ENCODE measurements at regions not wholly inside any gene's neighbourhood (a gene's known extent, or its start where the extent isn't known, plus 50 kb on each side); places are given as distances from the start of the nearest gene placed in this dataset.

DNA sequence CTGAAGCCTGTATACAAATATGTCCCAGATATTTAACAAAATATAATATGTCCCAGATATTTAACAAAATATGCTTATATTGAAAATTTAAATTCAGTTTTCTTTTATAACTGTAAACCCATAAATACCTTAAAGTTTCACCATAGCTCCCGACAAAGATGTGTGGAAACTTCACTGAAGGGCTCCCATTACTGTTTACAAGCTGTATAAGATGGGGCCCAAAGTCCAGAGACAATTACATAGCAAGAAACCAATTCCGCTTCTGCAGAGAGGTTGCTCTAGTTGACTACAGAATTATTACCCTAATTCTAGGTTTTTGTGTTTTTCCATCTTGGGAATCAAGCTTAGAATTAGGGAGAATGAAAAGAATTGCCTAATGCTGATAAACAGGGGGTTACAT is 102.6 kb upstream of the EPHA6 start:
- H3K36me3 ChIP-seq, result no peaks in the 10 kb centered on the region
- H3K4me3 ChIP-seq, result no peak overlapping the region
- H3K4me1 ChIP-seq, result no peaks in the 10 kb centered on the region
- 83 to 90% methylated on average over 2 of the region's 2 CpGs for WGBS, 2 donors (ENCODE audit: low coverage in 1 of 2)
- no peak overlapping the region for H3K27ac ChIP-seq
- no peaks in the 10 kb centered on the region for H3K27me3 ChIP-seq
- ATAC-seq, result no peak
- H3K9me3 ChIP-seq, result peaks cover 0 to 4% (median 0%) of the 10 kb centered on the region in 3 donors
- TF ChIP-seq POLR2AphosphoS5 (IDR thresholded peaks at IDR 0.05), result no peak

DNA sequence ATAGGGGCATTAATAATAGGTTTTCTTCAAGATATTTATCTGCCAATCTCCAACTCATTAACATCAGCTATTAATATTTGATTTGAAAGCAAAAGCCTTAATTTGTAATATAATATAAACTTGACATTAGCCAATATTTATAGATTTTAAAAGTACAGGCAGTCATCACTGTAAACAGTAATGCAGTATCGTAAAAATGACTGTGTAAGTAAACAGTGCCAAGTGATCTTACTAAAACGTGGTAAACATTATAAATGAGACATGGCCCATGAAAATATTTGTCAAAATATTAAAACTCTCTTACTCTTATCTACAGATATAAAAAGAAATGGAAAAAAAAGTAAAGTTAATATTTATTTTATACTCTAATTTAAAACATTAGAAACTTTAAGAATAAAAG is 101.6 kb upstream of the EPHA6 start:
- ATAC-seq, result no peak
- Histone ChIP-seq H3K36me3 (no peaks in the 10 kb centered on the region), H3K4me3 (no peak overlapping the region), H3K4me1 (no peaks in the 10 kb centered on the region), H3K9me3 (peaks cover 0 to 4% (median 0%) of the 10 kb centered on the region in 3 donors), H3K27me3 (no peaks in the 10 kb centered on the region), H3K27ac (no peak overlapping the region)
- TF ChIP-seq, protein P1, sequence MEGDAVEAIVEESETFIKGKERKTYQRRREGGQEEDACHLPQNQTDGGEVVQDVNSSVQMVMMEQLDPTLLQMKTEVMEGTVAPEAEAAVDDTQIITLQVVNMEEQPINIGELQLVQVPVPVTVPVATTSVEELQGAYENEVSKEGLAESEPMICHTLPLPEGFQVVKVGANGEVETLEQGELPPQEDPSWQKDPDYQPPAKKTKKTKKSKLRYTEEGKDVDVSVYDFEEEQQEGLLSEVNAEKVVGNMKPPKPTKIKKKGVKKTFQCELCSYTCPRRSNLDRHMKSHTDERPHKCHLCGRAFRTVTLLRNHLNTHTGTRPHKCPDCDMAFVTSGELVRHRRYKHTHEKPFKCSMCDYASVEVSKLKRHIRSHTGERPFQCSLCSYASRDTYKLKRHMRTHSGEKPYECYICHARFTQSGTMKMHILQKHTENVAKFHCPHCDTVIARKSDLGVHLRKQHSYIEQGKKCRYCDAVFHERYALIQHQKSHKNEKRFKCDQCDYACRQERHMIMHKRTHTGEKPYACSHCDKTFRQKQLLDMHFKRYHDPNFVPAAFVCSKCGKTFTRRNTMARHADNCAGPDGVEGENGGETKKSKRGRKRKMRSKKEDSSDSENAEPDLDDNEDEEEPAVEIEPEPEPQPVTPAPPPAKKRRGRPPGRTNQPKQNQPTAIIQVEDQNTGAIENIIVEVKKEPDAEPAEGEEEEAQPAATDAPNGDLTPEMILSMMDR (IDR thresholded peaks at IDR 0.05), result no peak
- no peak for TF ChIP-seq EP300 (IDR thresholded peaks at IDR 0.05)
- no peak for TF ChIP-seq POLR2AphosphoS5 (IDR thresholded peaks at IDR 0.05)
- no peak for TF ChIP-seq POLR2A (IDR thresholded peaks at IDR 0.05)
- 27 to 61% methylated on average over 2 of the region's 2 CpGs for WGBS, 2 donors (ENCODE audit: low coverage in 1 of 2)

DNA sequence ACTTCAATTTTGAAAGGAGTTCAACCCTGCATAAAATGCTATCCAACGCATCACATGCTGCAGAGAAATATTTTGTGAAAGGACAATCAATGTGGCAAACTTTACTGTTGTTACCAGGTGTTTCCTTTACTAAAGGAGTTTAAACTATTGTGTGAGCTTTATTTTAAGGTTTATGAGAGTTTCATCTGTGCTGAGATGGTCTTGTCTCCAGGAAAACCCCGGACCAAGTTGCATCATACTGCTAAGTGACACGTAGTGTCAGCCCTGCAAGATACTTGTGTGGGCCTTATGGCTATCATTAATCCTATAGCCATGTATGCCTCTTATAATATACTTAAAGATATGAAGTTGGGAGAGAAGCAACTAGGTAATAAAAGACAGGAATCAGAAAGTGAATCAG is 94.5 kb upstream of the EPHA6 start:
- WGBS, 2 donors (ENCODE audit: low coverage in 1 of 2), result 62 to 86% methylated on average over 3 of the region's 3 CpGs
- no peak for TF ChIP-seq POLR2A (IDR thresholded peaks at IDR 0.05)
- TF ChIP-seq EP300 (IDR thresholded peaks at IDR 0.05), result no peak
- TF ChIP-seq POLR2AphosphoS5 (IDR thresholded peaks at IDR 0.05), result no peak
- TF ChIP-seq, protein P1 (IDR thresholded peaks at IDR 0.05), result no peak
- no peak overlapping the region for H3K27ac ChIP-seq
- H3K4me3 ChIP-seq, result no peak overlapping the region
- H3K9me3 ChIP-seq, result no peaks in the 10 kb centered on the region
- H3K27me3 ChIP-seq, result no peaks in the 10 kb centered on the region
- no peaks in the 10 kb centered on the region for H3K36me3 ChIP-seq
- no peaks in the 10 kb centered on the region for H3K4me1 ChIP-seq
- ATAC-seq, result no peak

DNA sequence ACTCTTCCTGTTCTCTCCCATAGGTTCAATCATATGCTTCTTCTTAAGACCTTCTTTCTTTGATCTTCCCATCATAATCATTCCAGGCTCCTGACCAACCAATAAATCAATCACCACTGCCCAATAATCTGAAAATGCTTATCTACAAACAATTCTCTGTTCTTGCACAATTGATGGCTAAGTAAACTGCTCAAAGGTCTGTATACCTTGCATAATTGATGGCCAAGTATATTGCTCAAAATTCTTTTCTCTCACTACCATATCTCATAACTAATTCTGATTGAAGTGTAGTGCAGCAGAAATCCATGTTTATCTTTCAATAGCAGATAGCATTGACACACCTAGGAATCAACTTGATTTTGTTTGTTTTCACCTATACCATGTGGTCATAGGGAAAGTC is 83.4 kb upstream of the EPHA6 start:
- no peak for ATAC-seq
- H3K9me3 ChIP-seq, result no peaks in the 10 kb centered on the region
- H3K36me3 ChIP-seq, result no peaks in the 10 kb centered on the region
- H3K4me1 ChIP-seq, result no peaks in the 10 kb centered on the region
- H3K4me3 ChIP-seq, result no peak overlapping the region
- no peak for TF ChIP-seq POLR2AphosphoS5 (IDR thresholded peaks at IDR 0.05)
- H3K27me3 ChIP-seq, result no peaks in the 10 kb centered on the region
- H3K27ac ChIP-seq, result no peak overlapping the region

DNA sequence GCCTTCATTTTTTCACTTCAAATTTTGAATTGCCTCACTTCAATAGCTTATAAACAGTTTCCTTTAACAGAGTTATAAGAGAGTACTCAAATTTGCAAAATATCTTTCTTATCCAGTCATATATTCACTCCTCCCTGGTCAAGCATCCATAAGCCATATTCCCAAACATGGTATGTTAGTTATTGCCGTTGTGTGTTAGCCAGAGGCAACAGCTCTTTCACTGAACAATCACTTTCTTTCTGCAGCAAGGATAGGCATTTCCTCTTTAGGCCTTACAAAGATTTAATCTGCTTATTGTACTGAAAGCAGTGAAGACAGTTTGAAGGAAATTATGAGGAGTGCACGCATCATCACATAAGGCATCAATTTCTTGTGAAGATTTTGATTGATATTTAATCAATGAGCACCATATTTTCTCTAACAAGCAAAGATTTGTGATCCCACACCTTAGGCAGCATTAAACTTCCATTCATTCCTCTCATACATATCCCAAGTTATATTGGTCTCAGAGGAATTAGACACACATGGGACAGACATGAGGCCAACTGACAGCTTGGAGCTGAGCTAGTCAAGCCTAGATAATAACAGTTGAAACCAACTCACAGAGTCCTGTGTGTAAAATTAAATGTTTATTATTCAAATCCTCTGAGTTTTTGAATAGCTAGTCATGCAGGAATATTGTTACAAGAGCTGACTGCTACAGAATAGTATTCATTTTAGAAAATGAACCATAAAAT is 80.0 kb upstream of the EPHA6 start:
- ATAC-seq, result no peak
- no peaks in the 10 kb centered on the region for H3K36me3 ChIP-seq
- no peaks in the 10 kb centered on the region for H3K27me3 ChIP-seq
- H3K4me1 ChIP-seq, result no peaks in the 10 kb centered on the region
- H3K27ac ChIP-seq, result no peak overlapping the region
- TF ChIP-seq EP300 (IDR thresholded peaks at IDR 0.05) (no peak), POLR2AphosphoS5 (IDR thresholded peaks at IDR 0.05) (no peak), POLR2A (IDR thresholded peaks at IDR 0.05) (no peak)
- TF ChIP-seq, protein P1 (IDR thresholded peaks at IDR 0.05), result no peak
- WGBS, 2 donors (ENCODE audit: low coverage in 1 of 2), result 70 to 73% methylated on average over 1 to 2 of the region's 2 CpGs
- H3K4me3 ChIP-seq, result no peak overlapping the region
- H3K9me3 ChIP-seq, result no peaks in the 10 kb centered on the region

DNA sequence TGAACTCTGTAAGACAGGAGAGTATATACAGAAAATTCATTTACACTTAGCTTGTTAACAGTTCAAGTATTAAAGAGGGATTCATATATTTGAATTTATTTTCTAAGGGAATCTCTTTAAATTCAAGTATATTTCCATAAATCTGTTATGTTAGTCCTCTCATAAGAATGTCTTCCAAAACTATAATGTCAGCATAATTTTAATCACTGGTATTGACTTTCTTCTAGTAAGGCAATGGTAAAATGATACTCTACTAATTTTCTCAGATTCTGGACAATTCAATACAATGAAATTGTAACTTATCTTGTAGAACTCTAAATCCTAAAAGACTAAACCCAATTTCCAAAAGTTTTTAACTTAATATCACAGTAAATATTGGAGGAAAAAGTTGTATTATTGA is 66.3 kb upstream of the EPHA6 start:
- H3K36me3 ChIP-seq, result no peaks in the 10 kb centered on the region
- no peak for ATAC-seq
- TF ChIP-seq POLR2A (IDR thresholded peaks at IDR 0.05), result no peak
- TF ChIP-seq POLR2AphosphoS5 (IDR thresholded peaks at IDR 0.05), result no peak
- TF ChIP-seq, protein P1 (IDR thresholded peaks at IDR 0.05), result no peak
- TF ChIP-seq EP300 (IDR thresholded peaks at IDR 0.05), result no peak
- H3K4me3 ChIP-seq, result no peak overlapping the region
- no peaks in the 10 kb centered on the region for H3K4me1 ChIP-seq
- H3K27me3 ChIP-seq, result no peaks in the 10 kb centered on the region
- H3K9me3 ChIP-seq, result no peaks in the 10 kb centered on the region
- no peak overlapping the region for H3K27ac ChIP-seq

All from gastroesophageal sphincter (tissue), 4 donors.